Stimulated activated CD8-positive, alpha-beta memory T cell treated with anti-CD3 and anti-CD28 coated beads, Interleukin-12 subunit alpha, Interleukin-12 subunit beta, amount 100 ng/mL, for 1 hour (primary cell): ENCODE measurements at regions not wholly inside any gene's neighbourhood (a gene's known extent, or its start where the extent isn't known, plus 50 kb on each side); places are given as distances from the start of the nearest gene placed in this dataset.

Experiments
- DNase-seq: peaks from one replicate; pipeline ENCODE4 v3.0.0-alpha.2; 2020; ENCODE audit warnings: low read depth

- peak; percentile 21 for DNase-seq
Observed at GRCh38 chr4:36394352-36394903, 113.0 kb downstream of the DTHD1 start.

- peak; percentile 38 for DNase-seq
Observed at GRCh38 chr4:36399762-36400353, 118.4 kb downstream of the DTHD1 start.

- no peak for DNase-seq
Observed at GRCh38 chr4:36402008-36402758, 120.8 kb downstream of the DTHD1 start.

- no peak for DNase-seq
Observed at GRCh38 chr4:36411338-36411737, 129.9 kb downstream of the DTHD1 start.

- DNase-seq, result no peak
Observed at GRCh38 chr4:36414248-36414647, 132.8 kb downstream of the DTHD1 start.

GRCh38 chr4:36417146-36417545 is 135.7 kb downstream of the DTHD1 start:
- no peak for DNase-seq

- DNase-seq, result no peak
Observed at GRCh38 chr4:36420111-36420679, 138.8 kb downstream of the DTHD1 start.

GRCh38 chr4:36422607-36423006 is 141.2 kb downstream of the DTHD1 start:
- no peak for DNase-seq

GRCh38 chr4:36426741-36427140 is 145.3 kb downstream of the DTHD1 start:
- DNase-seq, result no peak

- DNase-seq, result no peak
Observed at GRCh38 chr4:36427696-36428095, 146.3 kb downstream of the DTHD1 start.

- no peak for DNase-seq
Observed at GRCh38 chr4:36432586-36432985, 151.2 kb downstream of the DTHD1 start.

GRCh38 chr4:36439556-36439955 is 158.1 kb downstream of the DTHD1 start:
- DNase-seq, result no peak

GRCh38 chr4:36445480-36445879 is 164.1 kb downstream of the DTHD1 start:
- no peak for DNase-seq

GRCh38 chr4:36446275-36446674 is 164.9 kb downstream of the DTHD1 start:
- no peak for DNase-seq

- DNase-seq, result no peak
Observed at GRCh38 chr4:36461344-36461743, 179.9 kb downstream of the DTHD1 start.

GRCh38 chr4:36467670-36468069 is 186.3 kb downstream of the DTHD1 start:
- DNase-seq, result no peak

GRCh38 chr4:36471903-36472302 is 190.5 kb downstream of the DTHD1 start:
- DNase-seq, result no peak

GRCh38 chr4:36476135-36476534 is 194.7 kb downstream of the DTHD1 start:
- no peak for DNase-seq

- DNase-seq, result no peak
Observed at GRCh38 chr4:36477861-36478260, 196.4 kb downstream of the DTHD1 start.

- DNase-seq, result no peak
Observed at GRCh38 chr4:36485885-36486284, 204.5 kb downstream of the DTHD1 start.

- no peak for DNase-seq
Observed at GRCh38 chr4:36489798-36490197, 208.4 kb downstream of the DTHD1 start.

- DNase-seq, result no peak
Observed at GRCh38 chr4:36492041-36492440, 210.6 kb downstream of the DTHD1 start.

- no peak for DNase-seq
Observed at GRCh38 chr4:36492590-36492989, 211.2 kb downstream of the DTHD1 start.
